ENCODE measurements at regions not wholly inside any gene's neighbourhood (a gene's known extent, or its start where the extent isn't known, plus 50 kb on each side); places are given as distances from the start of the nearest gene placed in this dataset.

GRCh38 chr13:23986619-23987018 is 89.3 kb upstream of the C1QTNF9B start:
- ATAC-seq: no peak

GRCh38 chr13:23987331-23987894 is 90.1 kb upstream of the C1QTNF9B start:
- ATAC-seq: no peak
- Histone ChIP-seq H3K4me1 (peaks cover 0 to 6% (median 0%) of the 10 kb centered on the region in 3 donors), H3K4me3 (no peak overlapping the region), H3K27ac (no peak overlapping the region), H3K27me3 (no peaks in the 10 kb centered on the region), H3K9me3 (no peaks in the 10 kb centered on the region), H3K36me3 (no peaks in the 10 kb centered on the region)
- TF ChIP-seq POLR2AphosphoS5 (IDR thresholded peaks at IDR 0.05): no peak
- TF ChIP-seq POLR2A (IDR thresholded peaks at IDR 0.05): no peak
- TF ChIP-seq, protein P1, sequence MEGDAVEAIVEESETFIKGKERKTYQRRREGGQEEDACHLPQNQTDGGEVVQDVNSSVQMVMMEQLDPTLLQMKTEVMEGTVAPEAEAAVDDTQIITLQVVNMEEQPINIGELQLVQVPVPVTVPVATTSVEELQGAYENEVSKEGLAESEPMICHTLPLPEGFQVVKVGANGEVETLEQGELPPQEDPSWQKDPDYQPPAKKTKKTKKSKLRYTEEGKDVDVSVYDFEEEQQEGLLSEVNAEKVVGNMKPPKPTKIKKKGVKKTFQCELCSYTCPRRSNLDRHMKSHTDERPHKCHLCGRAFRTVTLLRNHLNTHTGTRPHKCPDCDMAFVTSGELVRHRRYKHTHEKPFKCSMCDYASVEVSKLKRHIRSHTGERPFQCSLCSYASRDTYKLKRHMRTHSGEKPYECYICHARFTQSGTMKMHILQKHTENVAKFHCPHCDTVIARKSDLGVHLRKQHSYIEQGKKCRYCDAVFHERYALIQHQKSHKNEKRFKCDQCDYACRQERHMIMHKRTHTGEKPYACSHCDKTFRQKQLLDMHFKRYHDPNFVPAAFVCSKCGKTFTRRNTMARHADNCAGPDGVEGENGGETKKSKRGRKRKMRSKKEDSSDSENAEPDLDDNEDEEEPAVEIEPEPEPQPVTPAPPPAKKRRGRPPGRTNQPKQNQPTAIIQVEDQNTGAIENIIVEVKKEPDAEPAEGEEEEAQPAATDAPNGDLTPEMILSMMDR (IDR thresholded peaks at IDR 0.05): no peak
- TF ChIP-seq EP300 (IDR thresholded peaks at IDR 0.05): no peak
- 46 to 73% methylated on average over 4 of the region's 4 CpGs for WGBS, 2 donors (ENCODE audit: low coverage in 1 of 2)

More at GRCh38 chr13:23986619-23987018, 89.3 kb upstream of the C1QTNF9B start:
- TF ChIP-seq POLR2A (IDR thresholded peaks at IDR 0.05) (no peak), POLR2AphosphoS5 (IDR thresholded peaks at IDR 0.05) (no peak), EP300 (IDR thresholded peaks at IDR 0.05) (no peak)
- TF ChIP-seq, protein P1 (IDR thresholded peaks at IDR 0.05): no peak
- no peaks in the 10 kb centered on the region for H3K36me3 ChIP-seq
- no peaks in the 10 kb centered on the region for H3K9me3 ChIP-seq
- H3K27me3 ChIP-seq: no peaks in the 10 kb centered on the region
- WGBS, 2 donors (ENCODE audit: low coverage in 1 of 2): 50 to 77% methylated on average over 1 to 3 of the region's 3 CpGs
- H3K4me1 ChIP-seq: peaks cover 0 to 6% (median 0%) of the 10 kb centered on the region in 3 donors
- no peak overlapping the region for H3K27ac ChIP-seq
- no peak overlapping the region for H3K4me3 ChIP-seq

DNA sequence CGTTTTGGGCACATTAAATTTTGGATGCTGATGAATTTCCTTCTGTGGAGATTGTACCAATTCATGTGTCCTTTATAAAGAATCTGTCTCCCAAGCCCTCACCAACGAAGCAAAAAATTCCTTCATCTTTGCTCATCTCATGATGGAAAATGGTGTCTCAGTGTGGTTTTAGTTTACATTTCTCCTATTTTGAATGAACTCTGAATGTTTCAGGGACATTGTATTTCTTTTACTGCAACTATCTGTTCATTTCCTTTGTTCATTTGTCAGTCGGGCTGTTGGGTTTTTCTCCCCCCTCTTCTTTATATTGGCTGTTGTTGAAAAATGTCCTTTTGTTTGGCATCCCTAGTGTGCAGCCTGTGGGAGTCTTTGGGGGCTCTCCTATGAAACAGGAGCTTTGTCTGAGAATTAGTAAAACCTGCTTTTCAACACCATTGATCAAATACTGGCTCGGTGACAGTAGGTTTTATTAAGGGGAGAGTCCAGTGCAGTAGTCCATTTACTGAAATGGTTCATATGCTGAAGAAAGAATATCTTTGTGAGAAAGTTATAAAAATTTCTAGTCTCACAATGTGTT is 91.3 kb upstream of the C1QTNF9B start:
- TF ChIP-seq EP300 (IDR thresholded peaks at IDR 0.05): no peak
- TF ChIP-seq POLR2A (IDR thresholded peaks at IDR 0.05): no peak
- TF ChIP-seq, protein P1 (IDR thresholded peaks at IDR 0.05): no peak
- TF ChIP-seq POLR2AphosphoS5 (IDR thresholded peaks at IDR 0.05): no peak
- no peak for ATAC-seq
- H3K4me1 ChIP-seq: peaks cover 0 to 6% (median 0%) of the 10 kb centered on the region in 3 donors
- WGBS, 2 donors (ENCODE audit: low coverage in 1 of 2): 65 to 71% methylated on average over 3 to 4 of the region's 4 CpGs
- H3K27ac ChIP-seq: no peak overlapping the region
- H3K9me3 ChIP-seq: no peaks in the 10 kb centered on the region
- H3K4me3 ChIP-seq: no peak overlapping the region
- H3K36me3 ChIP-seq: no peaks in the 10 kb centered on the region
- H3K27me3 ChIP-seq: no peaks in the 10 kb centered on the region

- Histone ChIP-seq H3K27ac (no peak overlapping the region), H3K4me3 (no peak overlapping the region), H3K27me3 (no peaks in the 10 kb centered on the region), H3K36me3 (no peaks in the 10 kb centered on the region), H3K9me3 (no peaks in the 10 kb centered on the region), H3K4me1 (no peaks in the 10 kb centered on the region)
- no peak for ATAC-seq
- 89% methylated on average over 1 of the region's 2 CpGs; no CpG with 5 or more reads in 1 of the 2 donors for WGBS, 2 donors (ENCODE audit: low coverage in 1 of 2)
- TF ChIP-seq POLR2A (IDR thresholded peaks at IDR 0.05) (no peak), EP300 (IDR thresholded peaks at IDR 0.05) (no peak), POLR2AphosphoS5 (IDR thresholded peaks at IDR 0.05) (no peak)
- TF ChIP-seq, protein P1 (IDR thresholded peaks at IDR 0.05): no peak
Observed at GRCh38 chr13:23990455-23990854, 93.2 kb upstream of the C1QTNF9B start.

GRCh38 chr13:23991119-23991518 is 93.8 kb upstream of the C1QTNF9B start:
- H3K4me3 ChIP-seq: no peak overlapping the region
- no peaks in the 10 kb centered on the region for H3K9me3 ChIP-seq
- WGBS, 2 donors (ENCODE audit: low coverage in 1 of 2): 77 to 82% methylated on average over 2 to 3 of the region's 3 CpGs
- H3K27me3 ChIP-seq: no peaks in the 10 kb centered on the region
- H3K27ac ChIP-seq: no peak overlapping the region
- no peaks in the 10 kb centered on the region for H3K4me1 ChIP-seq
- TF ChIP-seq POLR2A (IDR thresholded peaks at IDR 0.05) (no peak), POLR2AphosphoS5 (IDR thresholded peaks at IDR 0.05) (no peak), EP300 (IDR thresholded peaks at IDR 0.05) (no peak)
- TF ChIP-seq, protein P1 (IDR thresholded peaks at IDR 0.05): no peak
- H3K36me3 ChIP-seq: no peaks in the 10 kb centered on the region
- ATAC-seq: no peak
